Right ventricle myocardium superior (tissue), 1 donor: ENCODE measurements at regions not wholly inside any gene's neighbourhood (a gene's known extent, or its start where the extent isn't known, plus 50 kb on each side); places are given as distances from the start of the nearest gene placed in this dataset.

ENCODE experiments used
- ATAC-seq: fragments of 200-7000 bp; cut with Tn5 transposase; one replicate; pipeline ENCODE4 v1.9.1; 2020; ENCODE audit warnings: mild to moderate bottlenecking; ENCODE audit not compliant: poor library complexity
- DNase-seq: peaks from one replicate; pipeline ENCODE4 v3.0.0-alpha.2; 2020
- intact Hi-C: fragments of 100-400 bp; cut with DNase I; formaldehyde crosslinking; loops from one replicate; pipeline ENCODE4 v1.11.2; 2022
- donor health status: DM: no; HTN: yes; CAD: no; lungs with severe emphysema.

DNA sequence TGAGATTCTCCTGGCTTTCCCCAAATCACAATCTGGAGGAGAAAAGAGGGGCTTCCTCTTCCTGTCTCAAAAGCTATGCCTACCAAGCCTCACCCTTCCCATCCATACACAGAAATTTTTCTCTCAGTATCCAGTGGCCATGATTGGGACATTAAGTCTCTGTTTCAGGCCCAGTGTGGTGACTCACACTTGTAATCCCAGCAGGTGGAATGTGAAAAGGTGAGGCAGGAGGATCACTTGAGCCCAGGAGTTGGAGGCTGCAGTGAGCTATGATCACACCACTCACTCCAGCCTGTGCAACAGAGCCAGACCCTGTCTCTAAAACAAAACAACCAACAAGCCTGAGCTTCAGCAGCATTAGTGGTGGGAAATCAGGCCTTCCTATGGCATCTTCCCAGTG, 210.0 kb downstream of the OGFRL1 start:
- no peak for ATAC-seq
- no peak for DNase-seq
- intact Hi-C loops: no loop called here

DNA sequence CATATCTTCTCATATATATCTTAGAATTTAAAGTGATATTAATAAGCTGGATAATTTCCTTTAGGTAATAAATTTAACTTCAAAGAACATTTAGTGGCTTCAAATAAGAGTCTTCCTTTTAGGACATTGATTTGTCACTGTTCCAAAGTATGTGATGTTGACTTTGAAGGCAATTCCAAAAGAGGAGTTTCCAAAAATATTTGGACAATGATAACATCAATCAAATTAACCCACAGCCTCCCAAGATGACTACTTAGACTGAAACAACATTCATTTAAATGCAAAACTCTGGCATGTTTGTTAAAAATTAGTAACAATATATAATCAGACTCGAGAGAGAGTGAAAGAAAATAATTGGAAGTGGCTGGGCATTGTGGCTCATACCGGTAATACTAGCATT, 211.1 kb downstream of the OGFRL1 start:
- intact Hi-C loops: loop anchor here (10.0 kb wide), 1 partner anchor 305 kb away; no protein-coding TSS in a partner anchor

DNA sequence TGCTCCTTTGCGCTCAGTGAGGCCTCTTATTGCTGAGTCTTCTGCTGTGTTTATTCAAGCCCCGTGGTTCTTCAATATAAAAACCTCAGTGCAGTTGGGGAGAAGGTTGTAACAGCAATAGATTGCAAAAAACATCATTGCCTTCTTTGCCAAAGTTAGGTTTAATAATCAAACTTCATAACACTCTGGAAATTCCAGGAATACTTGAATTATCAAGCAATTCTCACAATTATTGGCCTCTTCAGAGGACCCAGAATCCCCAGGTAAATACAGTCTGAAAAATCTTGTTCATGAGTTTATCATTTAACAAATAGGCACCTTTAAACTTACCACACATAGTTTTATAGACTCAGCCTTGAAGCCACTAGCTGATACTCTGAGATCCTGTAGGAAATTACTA, 213.6 kb downstream of the OGFRL1 start:
- intact Hi-C loops: loop anchor here (10.0 kb wide), 1 partner anchor 307 kb away; no protein-coding TSS in a partner anchor
- DNase-seq: no peak
- no peak for ATAC-seq

More for the DNA sequence above, 211.1 kb downstream of the OGFRL1 start:
- ATAC-seq (no peak), DNase-seq (no peak)

DNA sequence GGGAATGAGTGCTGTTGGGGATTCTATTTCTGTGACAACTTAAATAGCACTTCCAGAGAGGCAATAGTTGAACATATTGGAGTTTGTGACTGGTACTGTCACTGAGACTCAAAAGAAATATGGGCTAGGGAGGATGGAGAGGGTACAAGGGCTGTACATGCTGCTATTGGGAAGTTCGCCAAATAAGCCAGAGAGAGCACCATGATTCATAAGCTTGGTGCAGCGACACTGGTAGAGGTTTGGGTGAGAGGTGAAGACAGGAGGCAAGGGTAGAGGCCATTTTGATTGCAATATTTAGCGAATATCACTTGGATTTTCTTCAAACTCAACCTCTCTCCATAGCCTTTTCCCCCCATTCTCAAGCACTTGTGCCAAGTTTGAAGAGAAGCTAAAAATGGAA, 214.3 kb downstream of the OGFRL1 start:
- intact Hi-C loops: loop anchor here (10.0 kb wide), 1 partner anchor 308 kb away; no protein-coding TSS in a partner anchor
- no peak for DNase-seq
- ATAC-seq: no peak

GRCh38 chr6:71507183-71507582, 218.6 kb downstream of the OGFRL1 start:
- ATAC-seq (no peak), DNase-seq (no peak)
- intact Hi-C loops: loop anchor here (10.0 kb wide), 1 partner anchor 312 kb away; no protein-coding TSS in a partner anchor

- intact Hi-C loops: loop anchor here (5.0 to 10.0 kb wide), 2 partner anchors 122 to 315 kb away; no protein-coding TSS in a partner anchor
- ATAC-seq: no peak
Measured at GRCh38 chr6:71509191-71510005, 220.8 kb downstream of the OGFRL1 start.

GRCh38 chr6:71510057-71510713, 221.6 kb downstream of the OGFRL1 start:
- intact Hi-C loops: loop anchor here (5.0 kb wide), 1 partner anchor 123 kb away; no protein-coding TSS in a partner anchor
- DNase-seq: peak; percentile 40

More at GRCh38 chr6:71509191-71510005, 220.8 kb downstream of the OGFRL1 start:
- no peak for DNase-seq

GRCh38 chr6:71510856-71511255, 222.2 kb downstream of the OGFRL1 start:
- intact Hi-C loops: loop anchor here (5.0 kb wide), 1 partner anchor 124 kb away; no protein-coding TSS in a partner anchor
- ATAC-seq (no peak), DNase-seq (no peak)

More at GRCh38 chr6:71510057-71510713, 221.6 kb downstream of the OGFRL1 start:
- ATAC-seq: peak; percentile 81

DNA sequence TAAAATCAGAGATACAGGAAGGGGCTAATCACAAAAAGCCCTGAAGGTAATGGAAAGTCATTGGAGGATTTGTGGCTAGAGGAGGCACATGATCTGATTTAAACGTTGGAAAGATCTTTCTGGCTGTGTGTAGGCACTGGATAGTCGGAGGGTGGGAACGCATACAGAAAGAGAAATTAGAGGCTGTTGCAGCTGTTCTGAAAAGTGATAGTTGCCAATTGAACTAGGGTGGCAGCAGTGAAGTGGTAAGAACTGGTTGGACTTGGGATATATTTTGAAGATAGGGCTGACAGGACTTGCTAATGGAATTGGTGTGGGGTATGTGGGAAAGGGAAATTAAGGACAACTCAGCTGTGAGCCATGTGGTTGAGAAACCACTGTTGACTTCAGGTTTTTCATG, 223.6 kb downstream of the OGFRL1 start:
- intact Hi-C loops: loop anchor here (5.0 kb wide), 1 partner anchor 125 kb away; no protein-coding TSS in a partner anchor
- ATAC-seq (no peak), DNase-seq (no peak)

GRCh38 chr6:71513036-71513435, 224.4 kb downstream of the OGFRL1 start:
- ATAC-seq (no peak), DNase-seq (no peak)
- intact Hi-C loops: loop anchor here (5.0 kb wide), 1 partner anchor 126 kb away; no protein-coding TSS in a partner anchor

- intact Hi-C loops: no loop called here
- no peak for ATAC-seq
- no peak for DNase-seq
Measured at GRCh38 chr6:71523548-71523947, 234.9 kb downstream of the OGFRL1 start.

GRCh38 chr6:71524201-71524600, 235.6 kb downstream of the OGFRL1 start:
- DNase-seq (no peak), ATAC-seq (no peak)
- intact Hi-C loops: no loop called here

- intact Hi-C loops: no loop called here
- ATAC-seq: no peak
- no peak for DNase-seq
Measured at GRCh38 chr6:71527886-71528285, 239.3 kb downstream of the OGFRL1 start.

DNA sequence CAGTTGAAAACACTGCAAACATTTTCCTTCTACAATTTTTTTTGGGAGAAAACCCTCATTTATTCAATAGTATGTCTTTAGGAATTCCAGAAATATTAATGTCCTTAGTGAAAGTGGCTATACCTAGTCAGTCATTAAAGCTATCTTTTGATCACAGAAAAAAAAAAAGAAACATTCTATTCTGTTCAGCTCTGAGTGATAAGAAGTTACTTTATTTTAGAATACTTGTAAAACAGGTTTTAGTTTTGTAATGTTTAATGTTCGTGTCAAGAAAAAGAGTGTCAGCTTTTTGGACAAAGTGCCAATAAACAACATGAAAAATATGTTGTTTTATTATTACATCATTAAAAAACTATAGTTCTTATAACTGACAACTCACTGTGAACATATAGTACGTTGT, 240.4 kb downstream of the OGFRL1 start:
- no peak for ATAC-seq
- no peak for DNase-seq
- intact Hi-C loops: no loop called here

GRCh38 chr6:71529769-71530168, 241.2 kb downstream of the OGFRL1 start:
- ATAC-seq (no peak), DNase-seq (no peak)
- intact Hi-C loops: loop anchor here (5.0 kb wide), 1 partner anchor 553 kb away; no protein-coding TSS in a partner anchor

GRCh38 chr6:71531006-71531405, 242.4 kb downstream of the OGFRL1 start:
- ATAC-seq (no peak), DNase-seq (no peak)
- intact Hi-C loops: loop anchor here (5.0 kb wide), 1 partner anchor 551 kb away; no protein-coding TSS in a partner anchor

DNA sequence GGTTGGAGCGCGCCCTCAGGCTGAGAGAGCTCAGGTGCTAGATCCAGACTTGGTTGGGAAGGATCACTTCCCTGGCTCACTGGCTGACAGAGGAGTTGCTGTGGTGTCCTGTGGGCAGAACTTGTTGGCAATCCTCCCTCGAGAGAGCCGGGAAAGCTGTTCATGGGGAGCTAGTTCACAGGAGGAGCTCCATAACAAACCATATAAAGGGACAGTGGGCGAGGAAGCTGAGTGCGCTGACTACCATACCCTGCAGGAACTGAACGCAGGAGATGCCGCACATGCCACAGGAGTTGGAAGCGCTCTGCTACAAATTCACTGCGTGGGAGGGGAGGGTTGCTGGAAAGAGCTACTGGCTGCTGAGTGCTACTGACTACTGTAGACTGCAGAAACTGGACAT, 243.2 kb downstream of the OGFRL1 start:
- no peak for DNase-seq
- no peak for ATAC-seq
- intact Hi-C loops: loop anchor here (5.0 kb wide), 1 partner anchor 550 kb away; no protein-coding TSS in a partner anchor

GRCh38 chr6:71533939-71534379, 245.3 kb downstream of the OGFRL1 start:
- DNase-seq (no peak), ATAC-seq (no peak)
- intact Hi-C loops: loop anchor here (5.0 kb wide), 1 partner anchor 548 kb away; no protein-coding TSS in a partner anchor

DNA sequence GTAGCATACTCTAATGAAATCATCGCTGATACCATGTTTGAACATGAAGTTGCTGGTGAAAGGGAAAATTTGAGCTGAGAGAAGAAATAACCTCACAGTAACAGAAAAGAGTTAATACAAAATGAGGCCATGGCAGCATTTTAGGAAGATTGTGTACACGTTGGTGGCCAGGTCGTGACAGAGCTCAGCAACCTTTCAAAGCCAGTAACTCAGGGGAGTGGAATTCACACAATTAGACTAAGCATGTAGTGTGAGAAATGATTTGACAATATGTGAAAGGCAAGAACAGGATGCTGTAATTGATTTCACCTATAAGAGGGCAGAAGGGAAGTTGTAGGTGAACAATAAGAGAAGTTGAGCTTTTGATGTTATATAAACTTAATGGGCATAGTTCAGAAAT, 246.3 kb downstream of the OGFRL1 start:
- no peak for DNase-seq
- intact Hi-C loops: loop anchor here (5.0 kb wide), 1 partner anchor 547 kb away; no protein-coding TSS in a partner anchor
- no peak for ATAC-seq
